PFSK-1 (cell line): ENCODE measurements at regions not wholly inside any gene's neighbourhood (a gene's known extent, or its start where the extent isn't known, plus 50 kb on each side); places are given as distances from the start of the nearest gene placed in this dataset.

ENCODE experiments used
- POLR2AphosphoS5 ChIP-seq: IDR thresholded peaks from 2 replicates; pipeline ENCODE4 v1.6.1; 2012; ENCODE audit warnings: low read depth, mild to moderate bottlenecking, control low read depth, low read length, moderate library complexity
- TF ChIP-seq, protein P1 (sequence below), 2 experiments: IDR thresholded peaks; 2 replicates each; pipeline versions ENCODE4 v1.6.1 to v1.8.0; 2011 to 2012; ENCODE audit warnings: low read depth in 2 of 2, low read length in 2 of 2, control low read depth in 1 of 2, inconsistent platforms in 1 of 2, mild to moderate bottlenecking in 1 of 2, moderate library complexity in 1 of 2; ENCODE audit not compliant: insufficient read depth in 1 of 2

DNA sequence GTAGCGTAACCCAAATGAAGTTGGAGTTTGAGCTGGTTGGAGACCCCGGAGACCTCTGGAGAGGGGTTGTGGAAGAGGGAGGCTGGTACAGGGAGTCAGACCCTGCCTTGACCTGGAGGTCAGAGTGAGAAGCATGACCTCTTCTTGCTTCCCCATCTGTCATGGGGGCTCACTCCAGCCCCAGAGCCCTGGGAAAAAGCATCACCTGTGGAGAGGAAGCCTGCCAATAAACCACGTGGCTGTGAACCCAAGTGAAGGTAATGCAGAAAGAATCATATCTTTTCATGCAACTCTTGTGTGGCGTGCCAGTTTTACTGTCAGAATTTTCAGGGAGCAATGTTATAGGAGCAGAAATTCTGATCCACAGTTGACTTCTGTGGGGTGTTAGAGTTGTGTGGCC, 178.5 kb upstream of the PRICKLE1 start:
- no peak for TF ChIP-seq POLR2AphosphoS5
- TF ChIP-seq, protein P1, sequence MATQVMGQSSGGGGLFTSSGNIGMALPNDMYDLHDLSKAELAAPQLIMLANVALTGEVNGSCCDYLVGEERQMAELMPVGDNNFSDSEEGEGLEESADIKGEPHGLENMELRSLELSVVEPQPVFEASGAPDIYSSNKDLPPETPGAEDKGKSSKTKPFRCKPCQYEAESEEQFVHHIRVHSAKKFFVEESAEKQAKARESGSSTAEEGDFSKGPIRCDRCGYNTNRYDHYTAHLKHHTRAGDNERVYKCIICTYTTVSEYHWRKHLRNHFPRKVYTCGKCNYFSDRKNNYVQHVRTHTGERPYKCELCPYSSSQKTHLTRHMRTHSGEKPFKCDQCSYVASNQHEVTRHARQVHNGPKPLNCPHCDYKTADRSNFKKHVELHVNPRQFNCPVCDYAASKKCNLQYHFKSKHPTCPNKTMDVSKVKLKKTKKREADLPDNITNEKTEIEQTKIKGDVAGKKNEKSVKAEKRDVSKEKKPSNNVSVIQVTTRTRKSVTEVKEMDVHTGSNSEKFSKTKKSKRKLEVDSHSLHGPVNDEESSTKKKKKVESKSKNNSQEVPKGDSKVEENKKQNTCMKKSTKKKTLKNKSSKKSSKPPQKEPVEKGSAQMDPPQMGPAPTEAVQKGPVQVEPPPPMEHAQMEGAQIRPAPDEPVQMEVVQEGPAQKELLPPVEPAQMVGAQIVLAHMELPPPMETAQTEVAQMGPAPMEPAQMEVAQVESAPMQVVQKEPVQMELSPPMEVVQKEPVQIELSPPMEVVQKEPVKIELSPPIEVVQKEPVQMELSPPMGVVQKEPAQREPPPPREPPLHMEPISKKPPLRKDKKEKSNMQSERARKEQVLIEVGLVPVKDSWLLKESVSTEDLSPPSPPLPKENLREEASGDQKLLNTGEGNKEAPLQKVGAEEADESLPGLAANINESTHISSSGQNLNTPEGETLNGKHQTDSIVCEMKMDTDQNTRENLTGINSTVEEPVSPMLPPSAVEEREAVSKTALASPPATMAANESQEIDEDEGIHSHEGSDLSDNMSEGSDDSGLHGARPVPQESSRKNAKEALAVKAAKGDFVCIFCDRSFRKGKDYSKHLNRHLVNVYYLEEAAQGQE (IDR thresholded peaks at IDR 0.05; ENCODE audit: insufficient read depth in 1 of 2, low read depth in 2 of 2, low read length in 2 of 2): no peak
